Progenitor cell of endocrine pancreas (in vitro differentiated cells): ENCODE measurements at regions not wholly inside any gene's neighbourhood (a gene's known extent, or its start where the extent isn't known, plus 50 kb on each side); places are given as distances from the start of the nearest gene placed in this dataset.

Experiments used
- DNase-seq: peaks from one replicate; pipeline ENCODE4 v3.0.0; 2021; ENCODE audit warnings: low spot score; ENCODE audit not compliant: unreplicated experiment
- H3K27ac Mint-ChIP-seq: 2 replicates; pipeline ENCODE4 v1.8.0; 2021; ENCODE audit warnings: mild to moderate bottlenecking, moderate library complexity, mixed read lengths
- H3K27me3 Mint-ChIP-seq: 2 replicates; pipeline ENCODE4 v1.8.0; 2021; ENCODE audit warnings: mixed read lengths
- H3K36me3 Mint-ChIP-seq: 2 replicates; pipeline ENCODE4 v1.8.0; 2022; ENCODE audit warnings: mixed read lengths; ENCODE audit not compliant: insufficient read depth
- H3K4me1 Mint-ChIP-seq: 2 replicates; pipeline ENCODE4 v1.8.0; 2021; ENCODE audit warnings: low read depth, mixed read lengths
- H3K4me3 Mint-ChIP-seq: 2 replicates; pipeline ENCODE4 v1.8.0; 2021; ENCODE audit warnings: low read depth, mild to moderate bottlenecking, moderate library complexity, mixed read lengths
- H3K9me3 Mint-ChIP-seq: 2 replicates; pipeline ENCODE4 v1.8.0; 2021; ENCODE audit warnings: low read depth, mixed read lengths
- CTCF ChIP-seq: fragments of 200-600 bp; sonication (generic); IDR thresholded peaks from one replicate; pipeline ENCODE4 v1.5.0; 2021; ENCODE audit warnings: antibody characterized with exemption, mild to moderate bottlenecking; ENCODE audit not compliant: unreplicated experiment

GRCh38 chr1:232283864-232284263 is 346.1 kb downstream of the SIPA1L2 start:
- H3K4me1 Mint-ChIP-seq: no peaks in the 10 kb centered on the region
- peaks cover 57% of the 10 kb centered on the region for H3K27me3 Mint-ChIP-seq
- H3K27ac Mint-ChIP-seq: no peak overlapping the region
- no peak for DNase-seq
- no peak for TF ChIP-seq CTCF
- H3K9me3 Mint-ChIP-seq: no peaks in the 10 kb centered on the region
- H3K4me3 Mint-ChIP-seq: no peak overlapping the region
- H3K36me3 Mint-ChIP-seq: no peaks in the 10 kb centered on the region

- Mint-ChIP-seq H3K27ac (no peak overlapping the region), H3K4me1 (no peaks in the 10 kb centered on the region), H3K36me3 (no peaks in the 10 kb centered on the region)
These were observed 347.4 kb downstream of the SIPA1L2 start for GRCh38 chr1:232282498-232282897.

GRCh38 chr1:232280910-232281309 is 349.0 kb downstream of the SIPA1L2 start:
- H3K27ac Mint-ChIP-seq: no peak overlapping the region
- no peak overlapping the region for H3K4me3 Mint-ChIP-seq

More at GRCh38 chr1:232282498-232282897, 347.4 kb downstream of the SIPA1L2 start:
- H3K27me3 Mint-ChIP-seq: peaks cover 64% of the 10 kb centered on the region
- no peak for DNase-seq
- H3K9me3 Mint-ChIP-seq: no peaks in the 10 kb centered on the region
- TF ChIP-seq CTCF: no peak
- no peak overlapping the region for H3K4me3 Mint-ChIP-seq

GRCh38 chr1:232279909-232280400 is 350.0 kb downstream of the SIPA1L2 start:
- Mint-ChIP-seq H3K4me3 (no peak overlapping the region), H3K9me3 (no peaks in the 10 kb centered on the region), H3K27ac (no peak overlapping the region), H3K27me3 (peaks cover 72% of the 10 kb centered on the region), H3K36me3 (no peaks in the 10 kb centered on the region), H3K4me1 (peaks cover 2% of the 10 kb centered on the region)
- TF ChIP-seq CTCF: no peak
- DNase-seq: no peak

More at GRCh38 chr1:232280910-232281309, 349.0 kb downstream of the SIPA1L2 start:
- H3K4me1 Mint-ChIP-seq: no peaks in the 10 kb centered on the region
- no peaks in the 10 kb centered on the region for H3K36me3 Mint-ChIP-seq
- peaks cover 71% of the 10 kb centered on the region for H3K27me3 Mint-ChIP-seq
- no peak for DNase-seq
- H3K9me3 Mint-ChIP-seq: no peaks in the 10 kb centered on the region
- TF ChIP-seq CTCF: no peak

- peaks cover 72% of the 10 kb centered on the region for H3K27me3 Mint-ChIP-seq
- no peaks in the 10 kb centered on the region for H3K36me3 Mint-ChIP-seq
- H3K27ac Mint-ChIP-seq: no peak overlapping the region
- H3K4me1 Mint-ChIP-seq: peaks cover 2% of the 10 kb centered on the region
- no peaks in the 10 kb centered on the region for H3K9me3 Mint-ChIP-seq
- H3K4me3 Mint-ChIP-seq: no peak overlapping the region
- TF ChIP-seq CTCF: no peak
- no peak for DNase-seq
These were observed 351.0 kb downstream of the SIPA1L2 start for GRCh38 chr1:232278925-232279324.
